ENCODE measurements at regions not wholly inside any gene's neighbourhood (a gene's known extent, or its start where the extent isn't known, plus 50 kb on each side); places are given as distances from the start of the nearest gene placed in this dataset.

DNA sequence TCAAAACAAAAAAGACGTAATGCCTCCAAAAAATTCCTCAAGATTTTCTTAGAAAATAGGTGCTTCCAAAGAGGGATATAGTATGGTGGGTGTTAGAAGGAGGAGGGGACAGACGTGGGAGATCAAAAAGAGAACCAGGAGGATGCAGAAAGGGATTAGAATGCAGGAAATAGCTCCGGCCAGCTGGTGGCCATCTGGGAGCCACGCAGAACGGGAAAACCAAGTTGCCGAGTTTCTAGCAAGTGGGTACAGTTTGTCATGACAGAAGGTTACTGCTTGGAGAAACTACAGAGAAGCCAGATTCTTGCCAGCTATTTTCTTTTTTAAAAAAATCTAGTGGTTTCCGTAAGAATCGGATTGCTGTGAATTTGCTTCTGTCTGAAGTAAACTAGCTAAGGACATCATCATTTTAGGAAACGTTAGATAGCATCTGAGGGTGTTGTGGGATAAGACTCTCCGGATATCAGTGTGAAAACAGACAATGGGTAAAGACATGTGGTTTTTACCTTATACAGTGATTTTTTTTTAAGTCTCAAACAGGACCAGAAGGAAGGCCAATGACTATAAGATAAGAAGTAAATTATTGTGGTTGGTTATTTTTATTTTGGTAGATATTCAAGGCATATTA is 104.9 kb downstream of the HSPH1 start:
- H3K27me3 Mint-ChIP-seq (ENCODE audit: insufficient read depth, unreplicated experiment) = no peaks in the 10 kb centered on the region
- no peaks in the 10 kb centered on the region for H3K4me1 Mint-ChIP-seq (ENCODE audit: insufficient read depth, unreplicated experiment)
- H3K4me3 Mint-ChIP-seq (ENCODE audit: unreplicated experiment) = no peak overlapping the region
- no peaks in the 10 kb centered on the region for H3K9me3 Mint-ChIP-seq (ENCODE audit: unreplicated experiment)
- CTCF ChIA-PET = interaction anchor here (1.0 kb wide), 1 partner anchor 11 kb away, joined by 6 read pairs; no protein-coding TSS in a partner anchor
- TF ChIP-seq, protein P1, sequence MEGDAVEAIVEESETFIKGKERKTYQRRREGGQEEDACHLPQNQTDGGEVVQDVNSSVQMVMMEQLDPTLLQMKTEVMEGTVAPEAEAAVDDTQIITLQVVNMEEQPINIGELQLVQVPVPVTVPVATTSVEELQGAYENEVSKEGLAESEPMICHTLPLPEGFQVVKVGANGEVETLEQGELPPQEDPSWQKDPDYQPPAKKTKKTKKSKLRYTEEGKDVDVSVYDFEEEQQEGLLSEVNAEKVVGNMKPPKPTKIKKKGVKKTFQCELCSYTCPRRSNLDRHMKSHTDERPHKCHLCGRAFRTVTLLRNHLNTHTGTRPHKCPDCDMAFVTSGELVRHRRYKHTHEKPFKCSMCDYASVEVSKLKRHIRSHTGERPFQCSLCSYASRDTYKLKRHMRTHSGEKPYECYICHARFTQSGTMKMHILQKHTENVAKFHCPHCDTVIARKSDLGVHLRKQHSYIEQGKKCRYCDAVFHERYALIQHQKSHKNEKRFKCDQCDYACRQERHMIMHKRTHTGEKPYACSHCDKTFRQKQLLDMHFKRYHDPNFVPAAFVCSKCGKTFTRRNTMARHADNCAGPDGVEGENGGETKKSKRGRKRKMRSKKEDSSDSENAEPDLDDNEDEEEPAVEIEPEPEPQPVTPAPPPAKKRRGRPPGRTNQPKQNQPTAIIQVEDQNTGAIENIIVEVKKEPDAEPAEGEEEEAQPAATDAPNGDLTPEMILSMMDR (IDR thresholded peaks at IDR 0.05; ENCODE audit: unreplicated experiment) = no peak
- no TSS peak for BruUV-seq (replicated peaks)
- POLR2A ChIA-PET = interaction anchor here (0.6 to 1.0 kb wide), 2 partner anchors 11 to 37 kb away, joined by 3 read pairs; no protein-coding TSS in a partner anchor
- H3K36me3 Mint-ChIP-seq (ENCODE audit: insufficient read depth, unreplicated experiment) = no peaks in the 10 kb centered on the region
- intact Hi-C loops (cut with micrococcal nuclease) = no loop called here
- H3K27ac Mint-ChIP-seq (ENCODE audit: low read depth, unreplicated experiment) = no peak overlapping the region
- no peak for DNase-seq (ENCODE audit: unreplicated experiment)

DNA sequence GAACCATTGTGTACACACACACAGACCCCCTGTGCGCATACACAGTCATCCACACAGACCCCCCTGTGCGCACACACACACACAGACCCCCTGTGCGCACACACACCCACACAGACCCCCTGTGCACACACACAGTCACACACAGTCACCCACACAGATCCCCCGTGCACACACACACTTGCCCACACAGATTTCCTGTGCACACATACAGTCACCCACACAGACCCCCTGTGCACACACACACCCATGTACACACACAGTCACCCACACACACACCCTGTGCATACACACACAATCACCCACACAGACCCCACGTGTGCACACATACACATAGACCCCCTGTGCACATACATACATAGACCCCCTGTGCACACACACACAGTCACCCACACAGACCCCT is 106.1 kb downstream of the HSPH1 start:
- CTCF ChIA-PET = interaction anchor here (1.0 kb wide), 1 partner anchor 10 kb away, joined by 6 read pairs; no protein-coding TSS in a partner anchor
- intact Hi-C loops (cut with micrococcal nuclease) = no loop called here
- H3K36me3 Mint-ChIP-seq (ENCODE audit: insufficient read depth, unreplicated experiment) = no peaks in the 10 kb centered on the region

DNA sequence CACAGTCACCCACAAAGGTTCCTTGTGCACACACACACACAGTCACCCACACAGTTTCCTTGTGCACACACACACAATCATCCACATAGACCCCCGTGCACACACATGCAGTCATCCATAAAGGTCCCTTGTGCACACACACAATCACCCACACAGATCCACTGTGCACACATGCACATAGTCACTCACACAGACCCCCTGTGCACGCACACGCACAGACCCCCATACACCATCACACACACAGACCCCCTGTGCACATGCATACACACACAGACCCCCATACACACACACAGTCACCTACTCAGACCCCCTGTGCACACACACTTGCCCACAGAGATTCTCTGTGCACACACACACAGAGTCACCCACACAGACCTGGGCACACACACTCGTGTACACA is 107.1 kb downstream of the HSPH1 start:
- no peaks in the 10 kb centered on the region for H3K9me3 Mint-ChIP-seq (ENCODE audit: unreplicated experiment)
- intact Hi-C loops (cut with micrococcal nuclease) = no loop called here
- no peaks in the 10 kb centered on the region for H3K4me1 Mint-ChIP-seq (ENCODE audit: insufficient read depth, unreplicated experiment)
- H3K4me3 Mint-ChIP-seq (ENCODE audit: unreplicated experiment) = no peak overlapping the region
- DNase-seq (ENCODE audit: unreplicated experiment) = no peak
- CTCF ChIA-PET = no interaction called here
- POLR2A ChIA-PET = no interaction called here
- no TSS peak for BruUV-seq (replicated peaks)
- TF ChIP-seq, protein P1 (IDR thresholded peaks at IDR 0.05; ENCODE audit: unreplicated experiment) = no peak
- H3K27ac Mint-ChIP-seq (ENCODE audit: low read depth, unreplicated experiment) = no peak overlapping the region
- no peaks in the 10 kb centered on the region for H3K27me3 Mint-ChIP-seq (ENCODE audit: insufficient read depth, unreplicated experiment)
- no peaks in the 10 kb centered on the region for H3K36me3 Mint-ChIP-seq (ENCODE audit: insufficient read depth, unreplicated experiment)

More for the DNA sequence above, 106.1 kb downstream of the HSPH1 start:
- TF ChIP-seq, protein P1 (IDR thresholded peaks at IDR 0.05; ENCODE audit: unreplicated experiment) = no peak
- POLR2A ChIA-PET = interaction anchor here (0.8 kb wide), 2 partner anchors 11 to 103 kb away, joined by 3 read pairs; no protein-coding TSS in a partner anchor
- BruUV-seq (replicated peaks) = no TSS peak
- no peaks in the 10 kb centered on the region for H3K4me1 Mint-ChIP-seq (ENCODE audit: insufficient read depth, unreplicated experiment)
- H3K4me3 Mint-ChIP-seq (ENCODE audit: unreplicated experiment) = no peak overlapping the region
- no peaks in the 10 kb centered on the region for H3K9me3 Mint-ChIP-seq (ENCODE audit: unreplicated experiment)
- no peak overlapping the region for H3K27ac Mint-ChIP-seq (ENCODE audit: low read depth, unreplicated experiment)
- no peaks in the 10 kb centered on the region for H3K27me3 Mint-ChIP-seq (ENCODE audit: insufficient read depth, unreplicated experiment)
- DNase-seq (ENCODE audit: unreplicated experiment) = no peak

DNA sequence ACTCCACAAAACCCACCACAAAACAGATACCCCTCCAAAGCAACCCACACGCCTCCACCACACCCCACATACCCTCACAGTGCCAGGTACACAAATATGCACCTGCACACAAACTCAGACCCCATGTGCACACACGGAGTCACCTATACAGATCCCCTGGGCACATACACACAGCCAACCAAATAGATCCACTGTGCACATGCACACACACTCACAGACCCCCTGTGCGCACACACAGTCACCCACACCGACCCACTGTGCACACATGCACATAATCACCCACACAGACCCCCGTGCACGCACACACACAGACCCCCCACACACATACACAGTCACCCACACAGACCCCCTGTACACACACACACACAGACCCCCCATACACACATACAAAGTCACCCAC is 107.8 kb downstream of the HSPH1 start:
- Mint-ChIP-seq H3K4me3 (ENCODE audit: unreplicated experiment) (no peak overlapping the region), H3K27ac (ENCODE audit: low read depth, unreplicated experiment) (no peak overlapping the region), H3K4me1 (ENCODE audit: insufficient read depth, unreplicated experiment) (no peaks in the 10 kb centered on the region), H3K9me3 (ENCODE audit: unreplicated experiment) (no peaks in the 10 kb centered on the region), H3K27me3 (ENCODE audit: insufficient read depth, unreplicated experiment) (no peaks in the 10 kb centered on the region), H3K36me3 (ENCODE audit: insufficient read depth, unreplicated experiment) (no peaks in the 10 kb centered on the region)
- TF ChIP-seq, protein P1 (IDR thresholded peaks at IDR 0.05; ENCODE audit: unreplicated experiment) = no peak
- intact Hi-C loops (cut with micrococcal nuclease) = no loop called here
- DNase-seq (ENCODE audit: unreplicated experiment) = no peak
- ChIA-PET CTCF (interaction anchor here (0.8 kb wide), 1 partner anchor 9 kb away, joined by 4 read pairs; no protein-coding TSS in a partner anchor), POLR2A (interaction anchor here (0.7 to 2.2 kb wide), 6 partner anchors 9 to 437 kb away, joined by 3 to 8 read pairs (median 4); no protein-coding TSS in a partner anchor)
- no TSS peak for BruUV-seq (replicated peaks)
